Effector memory CD8-positive, alpha-beta T cell (primary cell): ENCODE measurements at regions not wholly inside any gene's neighbourhood (a gene's known extent, or its start where the extent isn't known, plus 50 kb on each side); places are given as distances from the start of the nearest gene placed in this dataset.

Experiments used
- ATAC-seq: fragments of 150-1000 bp; cut with Tn5 transposase; replicated peaks from 2 replicates; pipeline ENCODE4 v1.10.0; 2021; ENCODE audit warnings: mild to moderate bottlenecking, moderate library complexity
- DNase-seq, 3 experiments: peaks; one replicate each; pipeline ENCODE4 v3.0.0; 2021
- H3K27ac Mint-ChIP-seq, 2 donors: one replicate each; pipeline ENCODE4 v1.8.0; 2022; ENCODE audit warnings: mild to moderate bottlenecking in 2 of 2, mixed read lengths in 2 of 2, moderate library complexity in 2 of 2
- H3K27me3 Mint-ChIP-seq, 2 donors: one replicate each; pipeline ENCODE4 v1.8.0; 2022; ENCODE audit warnings: mixed read lengths in 2 of 2
- H3K36me3 Mint-ChIP-seq: one replicate; pipeline ENCODE4 v1.8.0; 2022; ENCODE audit warnings: mild to moderate bottlenecking, moderate library complexity, mixed read lengths; ENCODE audit not compliant: insufficient read depth
- H3K4me1 Mint-ChIP-seq, 2 donors: one replicate each; pipeline ENCODE4 v1.8.0; 2022; ENCODE audit warnings: low read depth in 2 of 2, mixed read lengths in 2 of 2
- H3K4me3 Mint-ChIP-seq, 2 donors: one replicate each; pipeline ENCODE4 v1.8.0; 2022; ENCODE audit warnings: mild to moderate bottlenecking in 2 of 2, mixed read lengths in 2 of 2, moderate library complexity in 2 of 2
- H3K9me3 Mint-ChIP-seq, 2 donors: one replicate each; pipeline ENCODE4 v1.8.0; 2022; ENCODE audit warnings: mixed read lengths in 2 of 2

DNA sequence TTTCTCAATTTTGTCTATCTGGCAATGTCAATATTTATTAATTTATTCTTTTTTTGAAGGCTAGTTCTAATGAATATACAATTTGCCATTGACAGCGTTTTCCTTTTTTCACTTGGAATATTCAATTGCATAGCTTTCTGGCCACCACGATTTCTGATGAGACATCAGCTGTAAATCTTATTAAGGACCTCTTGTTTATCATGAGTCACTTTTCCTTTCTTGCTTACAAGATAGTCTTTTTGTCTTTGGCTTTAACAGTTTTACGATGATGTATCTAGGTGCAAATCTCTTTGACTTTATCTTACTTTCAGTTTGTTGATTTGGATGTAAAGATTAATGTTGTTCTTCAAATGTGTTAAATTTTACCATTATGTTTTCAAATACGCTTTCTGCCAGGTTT lies 991.6 kb upstream of the SLC10A2 start:
- ATAC-seq, result no peak
- H3K9me3 Mint-ChIP-seq, result peaks cover 7 to 22% of the 10 kb centered on the region in 2 donors
- H3K36me3 Mint-ChIP-seq, result no peaks in the 10 kb centered on the region
- H3K27ac Mint-ChIP-seq, result no peak overlapping the region
- DNase-seq, result no peak
- no peak overlapping the region for H3K4me3 Mint-ChIP-seq
- no peaks in the 10 kb centered on the region for H3K27me3 Mint-ChIP-seq
- no peaks in the 10 kb centered on the region for H3K4me1 Mint-ChIP-seq

DNA sequence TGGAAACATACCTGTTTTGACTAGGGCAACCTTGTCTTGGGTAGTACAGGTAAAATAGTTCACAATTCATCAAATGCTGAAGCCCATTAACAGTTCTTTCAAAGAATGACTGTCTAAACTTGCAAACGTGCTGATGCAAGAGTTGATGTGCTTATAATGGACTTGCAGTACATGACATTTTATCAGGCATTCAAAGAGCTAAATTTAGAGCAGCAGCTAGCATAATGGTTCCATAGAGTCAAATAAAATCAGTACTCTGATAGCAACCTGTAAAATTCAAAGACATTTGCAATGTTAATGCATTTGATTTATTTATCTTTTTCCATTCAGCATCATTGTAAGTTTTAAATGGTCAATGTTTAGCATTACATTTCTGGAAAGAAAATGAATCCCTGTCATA lies 979.7 kb upstream of the SLC10A2 start:
- Mint-ChIP-seq H3K4me3 (no peak overlapping the region), H3K9me3 (peaks cover 6 to 8% of the 10 kb centered on the region in 2 donors), H3K27ac (no peak overlapping the region), H3K27me3 (no peaks in the 10 kb centered on the region), H3K36me3 (no peaks in the 10 kb centered on the region), H3K4me1 (no peaks in the 10 kb centered on the region)
- DNase-seq, result no peak
- ATAC-seq, result no peak

- no peak overlapping the region for H3K27ac Mint-ChIP-seq
- no peaks in the 10 kb centered on the region for H3K4me1 Mint-ChIP-seq
- no peaks in the 10 kb centered on the region for H3K36me3 Mint-ChIP-seq
- DNase-seq, result no peak
- H3K9me3 Mint-ChIP-seq, result peaks cover 6 to 8% of the 10 kb centered on the region in 2 donors
- ATAC-seq, result no peak
- H3K4me3 Mint-ChIP-seq, result no peak overlapping the region
- no peaks in the 10 kb centered on the region for H3K27me3 Mint-ChIP-seq
Measured at GRCh38 chr13:104043184-104043583, 977.0 kb upstream of the SLC10A2 start.

DNA sequence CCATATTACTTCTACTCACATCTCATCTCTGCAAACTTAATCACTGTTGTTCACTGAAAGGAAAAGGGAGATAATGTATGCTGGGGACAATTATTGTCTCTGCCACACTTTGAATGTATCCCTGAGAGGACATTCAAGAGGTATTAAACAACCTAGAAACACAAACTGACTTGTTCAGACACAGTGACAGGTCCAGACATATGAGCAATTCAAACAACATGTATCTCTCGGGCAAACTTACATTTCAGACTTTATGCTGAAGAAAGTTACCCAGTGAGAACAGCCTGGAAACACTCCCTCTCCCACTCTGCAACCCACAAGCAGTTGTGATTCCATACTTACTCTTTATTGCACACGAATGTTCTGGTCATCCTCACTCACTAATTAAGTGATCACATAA lies 968.7 kb upstream of the SLC10A2 start:
- Mint-ChIP-seq H3K27me3 (no peaks in the 10 kb centered on the region), H3K27ac (no peak overlapping the region), H3K9me3 (peaks cover 0 to 6% of the 10 kb centered on the region in 2 donors), H3K4me1 (no peaks in the 10 kb centered on the region), H3K4me3 (no peak overlapping the region), H3K36me3 (no peaks in the 10 kb centered on the region)
- DNase-seq (no peak), ATAC-seq (no peak)

- no peak for DNase-seq
- Mint-ChIP-seq H3K4me1 (no peaks in the 10 kb centered on the region), H3K27me3 (no peaks in the 10 kb centered on the region)
Measured at GRCh38 chr13:104025303-104025702, 959.1 kb upstream of the SLC10A2 start.

DNA sequence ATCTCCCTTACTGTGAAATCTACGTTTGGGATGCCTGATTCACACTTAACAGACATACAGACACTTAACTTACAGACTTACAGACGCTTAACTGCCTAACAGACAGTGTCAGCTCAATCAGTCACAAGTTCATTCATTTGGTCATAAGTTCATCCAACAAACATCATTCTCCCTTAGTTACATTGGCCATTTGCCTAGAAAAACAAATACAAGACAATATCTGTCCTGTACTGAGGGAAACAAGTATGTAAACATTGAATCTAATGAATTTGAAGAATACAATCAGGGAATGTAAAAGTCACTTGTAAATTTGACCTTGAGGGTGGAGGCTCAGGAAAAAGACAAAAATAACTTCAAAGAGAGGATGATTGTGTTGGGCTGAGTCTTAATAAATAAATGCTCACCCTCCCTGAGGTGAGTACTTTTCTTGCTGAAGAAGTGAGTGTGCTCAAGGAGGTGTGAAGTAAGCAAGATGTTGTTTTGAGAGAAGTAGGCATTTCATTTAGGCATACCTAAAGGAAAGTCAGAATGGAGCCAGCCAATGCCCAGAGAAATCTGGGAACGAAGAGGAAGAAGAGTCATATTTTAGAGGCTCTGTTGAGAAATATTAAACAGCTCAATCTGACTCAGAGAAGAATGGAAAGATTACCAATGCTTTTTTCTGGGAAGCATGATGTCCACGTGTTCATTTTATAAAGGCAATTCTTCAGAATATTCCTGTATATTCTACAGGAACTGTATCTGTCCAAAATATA lies 958.4 kb upstream of the SLC10A2 start:
- Mint-ChIP-seq H3K27ac (no peak overlapping the region), H3K4me1 (no peaks in the 10 kb centered on the region), H3K9me3 (peaks cover 0 to 8% of the 10 kb centered on the region in 2 donors), H3K4me3 (no peak overlapping the region), H3K36me3 (no peaks in the 10 kb centered on the region), H3K27me3 (no peaks in the 10 kb centered on the region)
- ATAC-seq (no peak), DNase-seq (no peak)

More at GRCh38 chr13:104025303-104025702, 959.1 kb upstream of the SLC10A2 start:
- Mint-ChIP-seq H3K9me3 (peaks cover 0 to 4% of the 10 kb centered on the region in 2 donors), H3K36me3 (no peaks in the 10 kb centered on the region), H3K27ac (no peak overlapping the region), H3K4me3 (no peak overlapping the region)
- ATAC-seq, result no peak

- H3K27ac Mint-ChIP-seq, result no peak overlapping the region
- no peak overlapping the region for H3K4me3 Mint-ChIP-seq
- DNase-seq, result no peak
Measured at GRCh38 chr13:104021806-104022397, 955.7 kb upstream of the SLC10A2 start.

GRCh38 chr13:104017317-104017716 lies 951.1 kb upstream of the SLC10A2 start:
- H3K27me3 Mint-ChIP-seq, result no peaks in the 10 kb centered on the region
- ATAC-seq (no peak), DNase-seq (no peak)
- H3K4me1 Mint-ChIP-seq, result no peaks in the 10 kb centered on the region
- no peak overlapping the region for H3K27ac Mint-ChIP-seq
- no peak overlapping the region for H3K4me3 Mint-ChIP-seq
- peaks cover 5% of the 10 kb centered on the region in 2 donors for H3K9me3 Mint-ChIP-seq
- no peaks in the 10 kb centered on the region for H3K36me3 Mint-ChIP-seq

More at GRCh38 chr13:104021806-104022397, 955.7 kb upstream of the SLC10A2 start:
- H3K9me3 Mint-ChIP-seq, result peaks cover 0 to 10% of the 10 kb centered on the region in 2 donors
- no peaks in the 10 kb centered on the region for H3K4me1 Mint-ChIP-seq
- no peaks in the 10 kb centered on the region for H3K27me3 Mint-ChIP-seq
- no peak for ATAC-seq
- H3K36me3 Mint-ChIP-seq, result no peaks in the 10 kb centered on the region

DNA sequence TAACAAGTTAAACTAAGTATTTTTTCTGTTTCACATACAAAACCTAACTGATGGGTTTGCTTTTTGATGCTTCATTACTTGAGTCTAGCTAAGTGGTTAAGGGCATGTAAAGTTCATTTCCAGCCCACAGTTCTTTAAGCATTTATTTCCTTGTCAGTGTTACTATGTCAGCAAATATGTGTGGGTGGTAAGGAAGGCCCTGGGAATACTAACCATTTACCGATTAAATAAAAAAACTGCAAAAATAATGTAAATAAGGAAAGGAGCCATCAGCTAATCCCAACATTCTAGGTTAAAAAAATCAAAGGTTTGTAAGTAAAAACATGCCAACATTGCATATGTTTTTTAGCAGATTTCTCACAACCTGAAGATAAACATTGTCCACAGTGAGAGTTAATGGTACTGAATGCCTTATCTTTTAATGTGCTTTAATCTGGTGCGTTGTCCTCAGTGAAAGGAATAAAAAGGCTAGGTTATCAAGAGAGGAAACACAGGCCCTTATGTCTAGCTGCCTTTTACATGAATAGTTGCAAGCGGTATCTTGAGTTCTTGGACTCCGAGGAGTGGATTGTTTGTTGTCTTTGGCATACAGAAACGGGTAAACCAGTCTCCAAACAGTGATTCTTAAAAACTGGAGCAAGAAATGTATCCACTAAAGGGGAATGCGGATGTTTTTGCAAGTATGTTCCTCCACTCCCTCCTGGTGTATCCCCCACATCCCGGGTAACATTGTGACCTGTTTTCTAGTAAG lies 949.6 kb upstream of the SLC10A2 start:
- ATAC-seq (no peak), DNase-seq (no peak)
- Mint-ChIP-seq H3K27ac (no peak overlapping the region), H3K27me3 (no peaks in the 10 kb centered on the region), H3K9me3 (peaks cover 5 to 15% of the 10 kb centered on the region in 2 donors), H3K36me3 (no peaks in the 10 kb centered on the region), H3K4me3 (no peak overlapping the region), H3K4me1 (no peaks in the 10 kb centered on the region)

DNA sequence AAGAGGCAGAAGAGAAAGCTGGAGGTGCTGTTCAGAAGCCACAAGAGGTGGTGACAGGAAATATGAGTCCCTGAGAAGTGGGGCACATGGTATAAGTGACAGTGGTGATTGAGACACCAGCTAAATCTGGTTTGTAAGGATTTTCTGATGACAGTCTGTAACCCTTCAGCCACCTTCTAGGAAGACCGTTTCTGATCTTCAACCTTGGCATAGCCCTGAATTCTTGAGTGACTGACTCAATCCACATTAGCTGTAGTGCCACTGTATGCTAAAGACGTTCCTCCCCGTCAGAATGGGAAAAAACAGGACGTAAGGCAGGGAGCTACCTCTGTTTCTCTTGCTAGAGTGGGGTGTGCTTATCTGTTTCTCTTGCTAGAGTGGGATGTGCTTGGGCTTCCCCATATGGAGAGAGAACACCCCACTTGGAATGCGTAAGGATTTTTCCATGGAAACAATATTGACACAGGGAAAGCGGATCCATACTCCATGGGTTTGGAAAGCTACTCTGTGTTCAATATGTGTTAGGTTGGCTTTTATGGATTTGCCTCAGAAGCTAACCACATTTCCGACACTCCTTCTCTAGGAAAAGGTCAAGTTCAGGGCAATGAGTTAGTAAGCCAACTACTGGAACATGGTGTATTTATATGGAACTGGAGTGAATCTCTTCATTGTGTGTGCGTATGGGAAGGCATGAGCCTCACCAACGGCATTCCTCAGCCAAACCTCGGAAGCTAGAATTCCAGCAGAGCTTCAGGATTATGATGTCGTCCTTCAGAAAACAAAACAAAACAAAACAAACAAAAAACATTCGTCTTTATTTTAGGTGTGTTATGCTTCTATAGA lies 948.8 kb upstream of the SLC10A2 start:
- H3K27me3 Mint-ChIP-seq, result no peaks in the 10 kb centered on the region
- H3K4me3 Mint-ChIP-seq, result no peak overlapping the region
- no peaks in the 10 kb centered on the region for H3K4me1 Mint-ChIP-seq
- ATAC-seq (no peak), DNase-seq (no peak)
- peaks cover 4 to 15% of the 10 kb centered on the region in 2 donors for H3K9me3 Mint-ChIP-seq
- no peak overlapping the region for H3K27ac Mint-ChIP-seq
- H3K36me3 Mint-ChIP-seq, result no peaks in the 10 kb centered on the region

DNA sequence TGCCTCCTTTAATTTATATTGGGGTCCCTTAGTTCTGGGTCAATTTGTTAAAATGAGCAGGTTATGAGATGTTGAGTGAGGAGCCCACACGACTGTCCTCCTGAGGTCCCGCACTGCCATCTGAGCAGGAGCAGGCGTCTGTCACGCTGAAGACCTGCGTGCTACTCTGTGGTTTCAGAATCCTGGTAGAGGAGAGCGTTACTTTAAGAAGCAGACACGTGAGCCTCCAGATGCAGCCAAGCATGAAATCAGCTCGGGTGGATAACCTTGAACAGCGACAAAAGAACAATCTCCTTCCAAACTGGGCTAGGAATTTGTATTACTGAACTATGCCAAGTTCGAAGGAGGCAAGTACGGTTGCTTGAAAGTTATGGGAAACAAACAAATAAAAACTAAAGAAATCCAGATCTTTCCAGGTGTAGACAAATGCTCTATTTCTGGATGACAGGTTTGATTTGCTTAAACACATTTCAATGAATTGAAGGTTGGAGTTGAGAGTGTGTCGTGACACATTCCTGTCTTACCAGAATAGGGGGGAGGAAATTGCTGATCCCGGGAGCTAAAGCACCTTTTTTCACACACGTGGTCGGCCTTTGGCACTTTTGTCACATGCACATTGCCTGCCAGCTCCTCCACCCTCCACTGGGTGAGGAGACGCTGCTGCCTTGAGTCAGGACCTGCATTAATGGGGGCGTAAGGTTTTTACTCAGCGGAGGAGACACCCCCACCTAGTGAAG lies 945.5 kb upstream of the SLC10A2 start:
- H3K27me3 Mint-ChIP-seq, result no peaks in the 10 kb centered on the region
- no peaks in the 10 kb centered on the region for H3K4me1 Mint-ChIP-seq
- H3K36me3 Mint-ChIP-seq, result no peaks in the 10 kb centered on the region
- H3K9me3 Mint-ChIP-seq, result peaks cover 0 to 15% of the 10 kb centered on the region in 2 donors
- H3K4me3 Mint-ChIP-seq, result no peak overlapping the region
- ATAC-seq (no peak), DNase-seq (no peak)
- no peak overlapping the region for H3K27ac Mint-ChIP-seq

DNA sequence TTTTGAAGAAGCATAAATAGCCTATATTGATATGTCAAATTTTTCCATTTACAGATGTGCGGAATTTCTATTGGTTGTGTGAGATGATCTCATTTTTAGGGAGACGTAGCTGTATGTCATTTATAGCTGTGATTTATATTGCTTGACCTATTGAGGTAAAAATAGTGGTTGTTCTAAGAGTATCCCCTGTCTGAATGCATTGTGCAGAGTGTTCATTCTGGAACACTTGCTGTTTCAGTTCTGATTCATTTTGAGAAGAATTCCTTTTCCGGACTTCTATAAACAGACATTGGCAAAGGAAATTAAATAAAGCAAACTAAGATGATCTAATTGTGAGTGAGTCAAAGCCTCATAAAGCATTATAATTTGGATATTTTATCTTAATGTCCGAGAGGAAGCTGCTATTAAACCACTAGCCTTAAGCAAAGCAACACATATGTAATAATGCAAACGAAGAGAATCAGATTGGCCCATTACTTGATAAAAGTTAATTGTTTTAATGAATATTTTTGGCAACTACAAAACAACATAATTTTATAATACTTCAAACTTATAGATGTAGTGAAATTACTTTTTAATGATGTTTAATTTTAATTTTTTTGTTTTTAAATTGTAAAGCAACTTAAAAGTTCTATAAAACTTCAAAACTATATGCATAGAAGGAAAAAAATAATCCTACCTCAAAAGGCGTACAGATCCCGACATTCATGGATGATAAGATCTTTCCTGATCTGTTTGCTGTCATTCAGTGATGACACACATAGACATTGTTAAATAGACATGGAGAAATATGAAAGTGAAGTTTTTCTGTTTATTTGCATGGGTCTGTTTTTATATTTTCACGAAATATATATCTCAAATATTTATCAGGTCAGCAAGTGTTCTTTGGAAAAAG lies 942.6 kb upstream of the SLC10A2 start:
- Mint-ChIP-seq H3K4me3 (no peak overlapping the region), H3K4me1 (no peaks in the 10 kb centered on the region), H3K9me3 (peaks cover 0 to 9% of the 10 kb centered on the region in 2 donors), H3K36me3 (no peaks in the 10 kb centered on the region), H3K27ac (no peak overlapping the region), H3K27me3 (no peaks in the 10 kb centered on the region)
- no peak for DNase-seq
- no peak for ATAC-seq
